Activated CD4-positive, alpha-beta T cell treated with anti-CD3 and anti-CD28 coated beads, Interleukin-2, amount 10 ng/mL, durations not matched to agents 24 days and 14 days (primary cell): ENCODE measurements at regions not wholly inside any gene's neighbourhood (a gene's known extent, or its start where the extent isn't known, plus 50 kb on each side); places are given as distances from the start of the nearest gene placed in this dataset.

ENCODE experiments used
- DNase-seq: peaks from one replicate; pipeline ENCODE4 v3.0.0; 2022
- H3K27ac Mint-ChIP-seq: one replicate; pipeline ENCODE4 v1.8.0; 2022; ENCODE audit warnings: mild to moderate bottlenecking, mixed read lengths
- H3K27me3 Mint-ChIP-seq: one replicate; pipeline ENCODE4 v1.8.0; 2022; ENCODE audit warnings: mixed read lengths
- H3K36me3 Mint-ChIP-seq: one replicate; pipeline ENCODE4 v1.8.0; 2022; ENCODE audit warnings: low read depth, mild to moderate bottlenecking, mixed read lengths
- H3K4me1 Mint-ChIP-seq: one replicate; pipeline ENCODE4 v1.8.0; 2021; ENCODE audit warnings: mixed read lengths
- H3K4me3 Mint-ChIP-seq: one replicate; pipeline ENCODE4 v1.8.0; 2022; ENCODE audit warnings: mild to moderate bottlenecking, moderate library complexity, mixed read lengths
- H3K9me3 Mint-ChIP-seq: one replicate; pipeline ENCODE4 v1.8.0; 2021; ENCODE audit warnings: mixed read lengths
- intact Hi-C: fragments of 100-400 bp; cut with micrococcal nuclease; formaldehyde crosslinking; loops from one replicate; pipeline ENCODE4 v1.15.1; 2023

GRCh38 chr11:105273660-105274280, 134.2 kb upstream of the CARD18 start:
- DNase-seq: no peak
- Mint-ChIP-seq H3K4me3 (no peak overlapping the region), H3K4me1 (no peaks in the 10 kb centered on the region), H3K9me3 (no peaks in the 10 kb centered on the region), H3K36me3 (no peaks in the 10 kb centered on the region), H3K27me3 (peaks cover 2% of the 10 kb centered on the region), H3K27ac (no peak overlapping the region)
- intact Hi-C loops: no loop called here

DNA sequence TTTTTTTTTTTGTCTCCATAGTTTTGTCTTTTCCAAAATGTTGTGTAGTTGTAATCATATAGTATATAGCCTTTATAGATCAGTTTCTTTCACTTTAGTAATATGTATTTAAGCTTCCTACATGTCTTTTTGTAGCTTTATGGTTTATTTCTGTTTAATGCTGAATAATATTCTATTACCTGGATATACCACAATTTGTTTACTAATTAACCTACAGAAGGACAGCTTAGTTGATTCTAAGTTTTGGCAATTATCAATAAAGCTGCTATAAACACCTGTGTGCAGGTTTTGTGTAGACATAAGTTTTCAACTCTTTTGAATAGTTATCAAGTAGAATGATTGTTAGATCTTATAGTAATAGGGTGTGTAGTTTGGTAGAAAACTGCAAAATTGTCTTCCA, 130.3 kb upstream of the CARD18 start:
- Mint-ChIP-seq H3K4me1 (no peaks in the 10 kb centered on the region), H3K27ac (no peak overlapping the region), H3K9me3 (no peaks in the 10 kb centered on the region), H3K27me3 (peaks cover 2% of the 10 kb centered on the region), H3K4me3 (no peak overlapping the region), H3K36me3 (no peaks in the 10 kb centered on the region)
- no peak for DNase-seq
- intact Hi-C loops: no loop called here

GRCh38 chr11:105268404-105269062, 129.0 kb upstream of the CARD18 start:
- intact Hi-C loops: no loop called here
- DNase-seq: no peak
- Mint-ChIP-seq H3K9me3 (no peaks in the 10 kb centered on the region), H3K4me1 (no peaks in the 10 kb centered on the region), H3K36me3 (no peaks in the 10 kb centered on the region), H3K4me3 (no peak overlapping the region), H3K27ac (no peak overlapping the region), H3K27me3 (no peaks in the 10 kb centered on the region)

DNA sequence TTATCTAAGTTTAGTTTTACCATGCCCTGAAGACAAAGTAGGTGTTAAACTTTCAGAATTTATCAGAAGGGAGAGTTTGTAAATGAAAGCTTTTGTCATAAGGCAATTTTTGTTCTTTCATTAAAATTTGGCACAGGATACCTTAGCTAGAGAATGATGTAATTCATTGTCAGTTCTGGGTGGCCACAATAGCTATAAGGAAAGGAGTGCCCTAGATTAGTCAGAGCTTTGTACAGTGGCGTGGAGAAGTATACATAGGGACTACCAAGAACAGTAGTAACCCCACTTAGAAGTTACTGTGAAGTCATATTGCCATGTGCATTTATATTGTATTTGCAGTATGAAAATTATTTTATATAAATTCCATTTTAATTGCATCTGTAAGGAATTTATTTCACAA, 126.3 kb upstream of the CARD18 start:
- Mint-ChIP-seq H3K4me3 (no peak overlapping the region), H3K36me3 (no peaks in the 10 kb centered on the region), H3K27me3 (peaks cover 2% of the 10 kb centered on the region), H3K4me1 (no peaks in the 10 kb centered on the region), H3K9me3 (no peaks in the 10 kb centered on the region), H3K27ac (no peak overlapping the region)
- no peak for DNase-seq
- intact Hi-C loops: no loop called here

GRCh38 chr11:105260976-105261375, 121.4 kb upstream of the CARD18 start:
- intact Hi-C loops: no loop called here
- H3K9me3 Mint-ChIP-seq: no peaks in the 10 kb centered on the region
- H3K4me1 Mint-ChIP-seq: no peaks in the 10 kb centered on the region
- DNase-seq: no peak
- peaks cover 2% of the 10 kb centered on the region for H3K27me3 Mint-ChIP-seq
- no peak overlapping the region for H3K27ac Mint-ChIP-seq
- no peak overlapping the region for H3K4me3 Mint-ChIP-seq
- H3K36me3 Mint-ChIP-seq: no peaks in the 10 kb centered on the region

DNA sequence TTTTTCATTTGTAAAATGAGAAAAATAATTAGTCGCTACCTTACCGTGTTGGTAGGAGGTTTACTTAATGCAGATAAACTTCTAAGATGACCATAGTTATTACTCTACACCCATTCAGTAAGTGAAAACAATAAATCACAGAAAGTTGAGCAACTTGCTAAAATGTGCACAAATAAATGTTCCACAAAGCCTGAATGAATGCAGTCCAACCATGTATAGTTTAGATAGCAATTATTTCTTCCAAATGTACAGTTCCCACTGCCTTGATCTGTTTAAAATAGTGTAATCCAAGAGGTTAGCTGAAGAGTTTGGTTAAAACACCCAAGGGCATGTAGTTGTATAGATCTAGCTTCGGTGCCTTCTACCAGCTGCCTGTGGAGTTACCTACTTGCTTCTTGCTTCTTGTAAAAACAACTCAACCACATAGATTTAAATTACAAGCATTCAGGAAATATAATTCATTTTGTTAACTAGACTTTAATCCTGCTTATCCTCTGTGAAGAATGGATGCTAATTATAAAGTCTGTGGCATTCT, 106.3 kb upstream of the CARD18 start:
- no peak overlapping the region for H3K4me3 Mint-ChIP-seq
- H3K27me3 Mint-ChIP-seq: no peaks in the 10 kb centered on the region
- no peaks in the 10 kb centered on the region for H3K9me3 Mint-ChIP-seq
- H3K27ac Mint-ChIP-seq: no peak overlapping the region
- intact Hi-C loops: no loop called here
- H3K4me1 Mint-ChIP-seq: no peaks in the 10 kb centered on the region
- no peaks in the 10 kb centered on the region for H3K36me3 Mint-ChIP-seq
- DNase-seq: no peak

DNA sequence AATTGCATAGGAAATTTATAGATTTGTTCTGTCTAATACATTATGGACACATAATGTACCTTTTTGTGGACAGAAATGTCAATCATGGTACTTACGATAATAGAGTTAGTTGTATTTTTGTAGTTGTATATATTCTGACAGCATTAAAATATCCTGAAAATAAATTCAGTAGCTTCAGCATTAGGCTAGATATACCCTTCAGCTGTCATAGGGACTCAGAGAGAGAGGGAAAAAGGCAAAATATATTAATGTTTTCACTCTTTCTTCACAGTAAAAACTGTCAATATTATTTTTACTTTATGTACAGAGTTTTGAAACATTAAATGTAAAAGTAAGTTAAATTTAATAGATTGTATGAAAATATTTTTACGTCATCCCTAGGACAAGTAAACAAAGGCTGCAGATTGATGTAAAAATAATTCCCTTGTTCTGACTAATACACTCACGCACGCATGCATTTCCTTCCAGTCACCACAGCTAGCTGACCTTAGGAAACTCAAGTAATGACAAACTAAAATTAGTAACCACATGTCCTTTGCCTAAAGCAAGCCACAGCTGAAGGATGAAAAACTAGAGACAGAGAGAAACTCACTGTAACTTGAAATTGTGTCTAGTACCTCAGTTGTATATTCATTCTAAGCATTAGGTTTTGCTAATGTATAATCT, 104.7 kb upstream of the CARD18 start:
- intact Hi-C loops: no loop called here
- no peak overlapping the region for H3K4me3 Mint-ChIP-seq
- no peak overlapping the region for H3K27ac Mint-ChIP-seq
- no peaks in the 10 kb centered on the region for H3K9me3 Mint-ChIP-seq
- no peak for DNase-seq
- no peaks in the 10 kb centered on the region for H3K4me1 Mint-ChIP-seq
- H3K27me3 Mint-ChIP-seq: no peaks in the 10 kb centered on the region
- no peaks in the 10 kb centered on the region for H3K36me3 Mint-ChIP-seq

GRCh38 chr11:105241136-105241535, 101.6 kb upstream of the CARD18 start:
- H3K27ac Mint-ChIP-seq: no peak overlapping the region
- intact Hi-C loops: no loop called here

DNA sequence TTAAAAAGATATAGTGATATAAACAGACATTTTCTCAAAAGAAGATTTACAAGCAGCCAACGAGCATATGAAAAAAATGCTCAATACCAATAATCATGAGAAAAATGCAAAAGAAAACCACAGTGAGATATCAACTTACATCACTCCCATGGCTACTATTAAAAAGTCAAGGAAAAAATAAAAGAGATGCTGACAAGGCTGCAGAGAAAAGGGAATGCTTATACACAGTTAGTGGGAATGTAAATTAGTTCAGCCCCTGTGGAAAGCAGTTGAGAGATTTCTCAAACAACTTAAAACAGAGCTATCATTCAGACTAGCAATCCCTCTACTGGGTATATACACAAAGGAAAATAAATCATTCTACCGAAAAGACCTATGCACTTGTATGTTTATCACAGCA, 97.1 kb upstream of the CARD18 start:
- intact Hi-C loops: no loop called here
- Mint-ChIP-seq H3K9me3 (no peaks in the 10 kb centered on the region), H3K27me3 (no peaks in the 10 kb centered on the region), H3K4me3 (no peak overlapping the region), H3K36me3 (no peaks in the 10 kb centered on the region), H3K27ac (no peak overlapping the region), H3K4me1 (no peaks in the 10 kb centered on the region)
- DNase-seq: no peak

More at GRCh38 chr11:105241136-105241535, 101.6 kb upstream of the CARD18 start:
- Mint-ChIP-seq H3K27me3 (no peaks in the 10 kb centered on the region), H3K4me3 (no peak overlapping the region), H3K9me3 (no peaks in the 10 kb centered on the region), H3K36me3 (no peaks in the 10 kb centered on the region), H3K4me1 (no peaks in the 10 kb centered on the region)
- DNase-seq: no peak

DNA sequence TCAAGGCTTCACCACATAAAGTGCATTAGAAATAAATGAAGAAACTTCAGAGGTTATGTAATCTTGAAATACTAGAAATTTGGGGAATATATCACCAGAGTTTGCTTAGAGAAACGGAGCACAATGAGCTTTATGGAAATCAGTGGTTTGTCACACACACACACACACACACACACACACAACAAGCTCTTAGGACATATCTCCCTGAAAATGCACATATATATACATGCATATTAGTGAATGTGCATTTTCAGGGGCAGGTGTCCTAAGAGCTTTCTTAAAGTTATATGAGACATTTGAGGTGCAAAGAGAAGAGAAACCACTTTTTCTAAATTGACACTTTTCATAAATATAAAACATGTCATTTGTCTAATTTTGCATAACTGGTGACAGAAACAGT, 93.7 kb upstream of the CARD18 start:
- H3K4me3 Mint-ChIP-seq: no peak overlapping the region
- H3K9me3 Mint-ChIP-seq: no peaks in the 10 kb centered on the region
- DNase-seq: no peak
- no peaks in the 10 kb centered on the region for H3K27me3 Mint-ChIP-seq
- no peaks in the 10 kb centered on the region for H3K4me1 Mint-ChIP-seq
- intact Hi-C loops: no loop called here
- H3K36me3 Mint-ChIP-seq: no peaks in the 10 kb centered on the region
- H3K27ac Mint-ChIP-seq: no peak overlapping the region

DNA sequence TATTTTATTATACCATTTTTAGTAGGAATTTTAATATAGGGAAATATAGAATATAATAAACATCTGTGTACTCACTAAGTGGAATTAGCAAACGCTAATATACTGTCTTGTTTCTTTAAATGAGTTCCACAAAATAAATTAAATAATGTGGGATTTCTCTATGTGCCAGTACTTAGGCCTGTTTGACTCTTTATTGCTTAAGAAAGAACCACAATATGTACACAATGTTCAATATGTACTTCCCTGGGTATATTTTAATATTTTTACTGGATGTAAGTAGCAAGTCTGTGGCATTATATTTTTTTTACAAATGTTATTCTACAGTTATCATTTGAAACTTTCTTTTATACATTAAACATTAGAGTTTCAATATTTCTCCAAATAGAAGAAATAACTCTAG, 92.5 kb upstream of the CARD18 start:
- no peak for DNase-seq
- Mint-ChIP-seq H3K9me3 (no peaks in the 10 kb centered on the region), H3K4me3 (no peak overlapping the region), H3K27ac (no peak overlapping the region), H3K27me3 (no peaks in the 10 kb centered on the region), H3K4me1 (no peaks in the 10 kb centered on the region), H3K36me3 (no peaks in the 10 kb centered on the region)
- intact Hi-C loops: no loop called here

GRCh38 chr11:105230586-105230985, 91.0 kb upstream of the CARD18 start:
- Mint-ChIP-seq H3K4me1 (no peaks in the 10 kb centered on the region), H3K9me3 (no peaks in the 10 kb centered on the region), H3K27me3 (peaks cover 1% of the 10 kb centered on the region), H3K36me3 (no peaks in the 10 kb centered on the region), H3K27ac (no peak overlapping the region), H3K4me3 (no peak overlapping the region)
- intact Hi-C loops: no loop called here
- no peak for DNase-seq

- no peak for DNase-seq
- Mint-ChIP-seq H3K36me3 (no peaks in the 10 kb centered on the region), H3K4me3 (no peak overlapping the region), H3K4me1 (no peaks in the 10 kb centered on the region), H3K9me3 (no peaks in the 10 kb centered on the region), H3K27me3 (peaks cover 4% of the 10 kb centered on the region), H3K27ac (no peak overlapping the region)
- intact Hi-C loops: no loop called here
These were observed 90.2 kb upstream of the CARD18 start for GRCh38 chr11:105229761-105230160.

- Mint-ChIP-seq H3K27ac (no peak overlapping the region), H3K27me3 (peaks cover 4% of the 10 kb centered on the region), H3K4me3 (no peak overlapping the region), H3K36me3 (no peaks in the 10 kb centered on the region), H3K9me3 (no peaks in the 10 kb centered on the region), H3K4me1 (no peaks in the 10 kb centered on the region)
- no peak for DNase-seq
- intact Hi-C loops: no loop called here
These were observed 89.7 kb upstream of the CARD18 start for GRCh38 chr11:105229257-105229656.
